Naive thymus-derived CD8-positive, alpha-beta T cell (primary cell): ENCODE measurements at regions not wholly inside any gene's neighbourhood (a gene's known extent, or its start where the extent isn't known, plus 50 kb on each side); places are given as distances from the start of the nearest gene placed in this dataset.

Experiments used
- ATAC-seq, 2 donors: fragments of 150-1000 bp; cut with Tn5 transposase in 1 of 2; sonication (Bioruptor Pico), chemical (Tn5 transposase) in 1 of 2; 1 replicate in 1 of 2; 2 replicates in 1 of 2; pipeline ENCODE4 v1.10.0; 2021; ENCODE audit warnings: mild to moderate bottlenecking in 2 of 2, moderate library complexity in 2 of 2
- POLR2A ChIA-PET: fragments of 350-600 bp; sonication (Branson Sonifier 250); formaldehyde crosslinking; loops from one replicate; lab custom pipeline; 2021; ENCODE audit warnings: antibody characterized with exemption; lab: Charles Lee
- DNase-seq, 10 donors: peaks; one replicate each; pipeline versions ENCODE4 v3.0.0 to v3.0.0-alpha.2; 2020 to 2022
- H3K27ac Mint-ChIP-seq, 10 donors: one replicate each; pipeline ENCODE4 v1.8.0; 2020 to 2022; ENCODE audit warnings: mild to moderate bottlenecking in 10 of 10, mixed read lengths in 10 of 10, moderate library complexity in 4 of 10, inconsistent platforms in 1 of 10
- H3K27me3 Mint-ChIP-seq, 5 donors: one replicate each; pipeline ENCODE4 v1.8.0; 2021 to 2022; ENCODE audit warnings: mixed read lengths in 5 of 5
- H3K36me3 Mint-ChIP-seq, 3 donors: one replicate each; pipeline ENCODE4 v1.8.0; 2020 to 2022; ENCODE audit warnings: mixed read lengths in 3 of 3, mild to moderate bottlenecking in 2 of 3, inconsistent platforms in 1 of 3
- H3K4me1 Mint-ChIP-seq, 4 donors: one replicate each; pipeline ENCODE4 v1.8.0; 2021 to 2022; ENCODE audit warnings: mixed read lengths in 4 of 4
- H3K4me3 Mint-ChIP-seq, 10 donors: one replicate each; pipeline ENCODE4 v1.8.0; 2020 to 2022; ENCODE audit warnings: mild to moderate bottlenecking in 10 of 10, mixed read lengths in 10 of 10, moderate library complexity in 6 of 10, inconsistent platforms in 1 of 10
- H3K9me3 Mint-ChIP-seq, 9 donors: one replicate each; pipeline ENCODE4 v1.8.0; 2020 to 2022; ENCODE audit warnings: mixed read lengths in 9 of 9, mild to moderate bottlenecking in 3 of 9, inconsistent platforms in 1 of 9, moderate library complexity in 1 of 9

DNA sequence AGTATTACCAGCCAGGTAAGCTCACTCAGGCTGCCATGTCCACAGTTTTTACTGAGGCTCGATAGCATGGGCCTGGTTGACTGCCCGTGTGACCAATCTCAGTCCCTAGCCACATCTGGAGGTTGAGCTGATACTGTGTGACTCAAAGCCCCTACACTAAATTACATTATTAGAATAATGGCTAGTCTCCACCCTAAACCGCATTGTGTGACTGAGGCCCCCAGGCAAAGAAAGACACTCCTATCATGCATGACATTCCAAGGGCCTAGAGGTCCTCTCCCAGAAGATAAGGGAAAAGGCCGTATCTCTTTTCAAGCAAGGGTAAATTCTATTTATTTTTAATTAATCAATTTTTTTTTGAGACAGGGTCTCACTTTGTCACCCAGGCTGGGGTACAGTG, 505.3 kb downstream of the HAPSTR1 start:
- DNase-seq = no peak
- no peaks in the 10 kb centered on the region for H3K4me1 Mint-ChIP-seq
- POLR2A ChIA-PET = no interaction called here
- peaks cover 0 to 3% (median 0%) of the 10 kb centered on the region in 9 donors for H3K9me3 Mint-ChIP-seq
- peaks cover 0 to 19% (median 5%) of the 10 kb centered on the region in 5 donors for H3K27me3 Mint-ChIP-seq
- H3K4me3 Mint-ChIP-seq = no peak overlapping the region
- ATAC-seq = no peak
- no peaks in the 10 kb centered on the region for H3K36me3 Mint-ChIP-seq
- H3K27ac Mint-ChIP-seq = no peak overlapping the region

DNA sequence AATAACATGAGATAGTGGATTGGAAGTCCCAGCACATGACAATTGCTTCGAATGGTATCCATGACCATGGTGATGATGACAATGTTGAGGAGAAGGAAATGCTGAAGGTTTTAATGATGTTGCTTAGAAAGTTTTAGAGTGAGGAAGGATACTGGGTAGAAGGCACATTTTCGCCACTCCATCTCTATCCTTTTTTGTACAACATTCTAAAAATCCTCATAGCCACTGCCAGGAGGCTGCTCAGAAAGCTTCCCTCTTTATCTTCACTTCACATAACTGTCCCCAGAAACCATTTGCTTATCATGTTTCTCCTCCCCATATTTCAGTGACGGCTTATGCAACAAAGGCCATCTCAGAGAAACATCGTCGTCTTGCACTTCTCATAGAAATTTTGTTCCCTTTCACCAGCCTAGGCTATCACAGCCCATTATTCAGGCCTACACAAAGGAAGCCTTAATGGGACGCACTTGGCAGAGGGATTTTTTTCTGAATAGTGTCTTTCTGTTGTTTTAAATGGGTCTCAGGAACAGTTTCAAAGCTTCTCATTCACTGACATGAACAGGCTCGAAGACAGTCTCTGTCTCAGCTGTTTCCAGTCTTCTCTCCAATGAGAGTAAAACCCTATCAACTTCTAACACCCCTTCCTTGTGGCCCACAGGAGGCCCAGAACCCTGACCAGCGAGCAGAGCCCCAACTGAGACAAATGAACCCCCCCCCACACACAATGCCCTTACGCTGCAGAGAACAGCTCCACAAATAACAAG, 506.7 kb downstream of the HAPSTR1 start:
- POLR2A ChIA-PET = no interaction called here
- H3K9me3 Mint-ChIP-seq = peaks cover 0 to 3% (median 0%) of the 10 kb centered on the region in 9 donors
- peaks cover 0 to 19% (median 4%) of the 10 kb centered on the region in 5 donors for H3K27me3 Mint-ChIP-seq
- H3K27ac Mint-ChIP-seq = no peak overlapping the region
- H3K36me3 Mint-ChIP-seq = no peaks in the 10 kb centered on the region
- no peaks in the 10 kb centered on the region for H3K4me1 Mint-ChIP-seq
- no peak for ATAC-seq
- H3K4me3 Mint-ChIP-seq = no peak overlapping the region
- DNase-seq = no peak

DNA sequence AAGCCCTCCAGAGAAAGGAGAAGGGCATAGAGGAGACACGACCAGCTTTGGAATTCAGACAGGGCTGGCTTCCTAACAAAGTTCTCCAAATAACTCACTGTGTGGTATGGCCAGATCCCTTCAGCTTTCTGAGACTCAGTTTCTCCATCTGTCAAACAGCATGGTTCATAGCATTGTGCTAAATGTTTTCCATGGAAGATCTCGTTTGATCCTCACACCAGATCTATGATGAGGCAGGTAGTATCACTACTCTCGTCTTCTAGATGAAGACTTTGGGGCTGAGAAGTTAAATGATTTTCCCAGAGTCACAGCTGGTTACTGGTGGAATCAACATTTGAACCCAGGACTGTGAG, 507.3 kb downstream of the HAPSTR1 start:
- no peak for ATAC-seq

DNA sequence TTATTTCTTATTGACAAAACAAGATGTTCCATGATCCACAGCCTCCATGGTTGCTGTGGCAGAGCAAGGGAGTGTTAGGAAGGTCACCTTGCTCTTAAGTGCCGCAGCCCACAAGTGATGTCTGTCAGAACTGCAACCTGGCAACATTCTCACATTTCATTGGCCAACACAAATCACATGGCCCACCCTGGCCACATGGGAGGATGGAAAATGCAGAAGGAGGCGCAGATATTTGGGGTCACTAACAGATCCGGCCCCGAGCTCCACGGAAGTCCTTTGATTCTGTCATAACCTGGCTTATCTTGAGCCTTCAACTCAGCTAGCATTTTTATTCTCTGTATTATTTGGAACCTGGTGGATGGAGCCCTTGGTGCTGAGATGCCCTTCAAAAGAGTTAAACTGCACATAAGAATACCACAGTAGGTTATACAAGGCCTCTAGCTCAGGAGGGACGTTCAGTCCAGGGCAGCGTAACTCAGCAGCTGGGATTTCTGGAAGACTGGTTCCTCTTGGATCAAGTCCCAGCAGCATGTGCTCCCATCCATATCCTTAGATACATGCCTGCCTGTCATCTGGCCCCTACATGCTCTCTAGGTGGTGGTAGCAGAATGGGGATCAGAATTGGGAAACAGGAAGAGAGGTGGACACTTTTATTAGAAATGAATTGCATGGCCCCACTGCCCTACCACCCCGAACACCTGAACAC, 508.1 kb downstream of the HAPSTR1 start:
- H3K27ac Mint-ChIP-seq = no peak overlapping the region
- no peak for DNase-seq
- POLR2A ChIA-PET = no interaction called here
- H3K4me1 Mint-ChIP-seq = no peaks in the 10 kb centered on the region
- peaks cover 0 to 12% (median 4%) of the 10 kb centered on the region in 5 donors for H3K27me3 Mint-ChIP-seq
- peaks cover 0 to 3% (median 0%) of the 10 kb centered on the region in 9 donors for H3K9me3 Mint-ChIP-seq
- no peak for ATAC-seq
- no peak overlapping the region for H3K4me3 Mint-ChIP-seq
- no peaks in the 10 kb centered on the region for H3K36me3 Mint-ChIP-seq

More for the DNA sequence above, 507.3 kb downstream of the HAPSTR1 start:
- DNase-seq = no peak
- Mint-ChIP-seq H3K27me3 (peaks cover 0 to 16% (median 4%) of the 10 kb centered on the region in 5 donors), H3K4me3 (no peak overlapping the region), H3K4me1 (no peaks in the 10 kb centered on the region), H3K36me3 (no peaks in the 10 kb centered on the region), H3K9me3 (peaks cover 0 to 3% (median 0%) of the 10 kb centered on the region in 9 donors), H3K27ac (no peak overlapping the region)
- POLR2A ChIA-PET = no interaction called here

DNA sequence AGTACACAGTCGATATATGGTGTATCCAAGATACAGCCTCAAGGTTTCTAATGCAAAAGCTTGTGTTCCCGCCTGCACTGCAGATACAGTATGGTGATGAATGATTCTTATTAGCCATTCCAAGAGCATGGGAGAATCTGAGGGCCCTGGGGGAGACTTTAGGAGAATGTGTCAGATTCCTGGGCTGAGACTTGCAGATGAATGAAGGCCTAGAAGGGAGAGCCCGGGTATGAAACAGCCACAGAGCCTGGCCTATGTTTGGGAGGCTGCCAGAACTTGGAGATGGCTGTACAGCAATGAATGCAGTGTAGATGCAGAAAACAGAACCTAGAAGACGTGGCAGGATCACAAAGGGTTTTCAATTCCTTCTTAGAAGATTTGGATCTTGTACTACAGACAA, 510.7 kb downstream of the HAPSTR1 start:
- H3K4me3 Mint-ChIP-seq = no peak overlapping the region
- POLR2A ChIA-PET = no interaction called here
- no peak for DNase-seq
- no peaks in the 10 kb centered on the region for H3K4me1 Mint-ChIP-seq
- ATAC-seq = no peak
- peaks cover 0 to 3% (median 0%) of the 10 kb centered on the region in 9 donors for H3K9me3 Mint-ChIP-seq
- no peaks in the 10 kb centered on the region for H3K36me3 Mint-ChIP-seq
- no peak overlapping the region for H3K27ac Mint-ChIP-seq
- H3K27me3 Mint-ChIP-seq = peaks cover 0 to 18% (median 0%) of the 10 kb centered on the region in 5 donors

DNA sequence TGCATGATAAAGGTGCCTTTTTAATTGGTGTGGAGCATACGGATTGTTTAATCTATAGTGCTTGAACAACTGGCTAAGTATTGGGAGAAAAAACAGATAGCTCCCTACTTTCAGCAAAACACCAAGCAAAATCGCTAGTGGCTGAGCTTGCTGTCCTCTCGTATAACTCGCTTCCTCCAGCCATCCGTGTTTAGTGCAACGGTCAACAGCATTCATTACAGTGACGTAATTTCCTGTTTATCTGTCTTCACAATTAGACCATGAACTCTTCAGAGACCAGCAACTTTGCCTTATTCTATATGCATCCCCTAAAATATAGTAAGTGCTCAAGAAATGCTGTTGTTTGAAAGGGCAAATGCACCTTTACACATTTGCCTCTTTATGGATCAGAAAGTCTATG, 511.9 kb downstream of the HAPSTR1 start:
- DNase-seq (no peak), ATAC-seq (no peak)
- H3K27ac Mint-ChIP-seq = no peak overlapping the region
- H3K9me3 Mint-ChIP-seq = peaks cover 0 to 7% (median 0%) of the 10 kb centered on the region in 9 donors
- POLR2A ChIA-PET = no interaction called here
- peaks cover 0 to 18% (median 2%) of the 10 kb centered on the region in 5 donors for H3K27me3 Mint-ChIP-seq
- no peaks in the 10 kb centered on the region for H3K36me3 Mint-ChIP-seq
- no peak overlapping the region for H3K4me3 Mint-ChIP-seq
- no peaks in the 10 kb centered on the region for H3K4me1 Mint-ChIP-seq

DNA sequence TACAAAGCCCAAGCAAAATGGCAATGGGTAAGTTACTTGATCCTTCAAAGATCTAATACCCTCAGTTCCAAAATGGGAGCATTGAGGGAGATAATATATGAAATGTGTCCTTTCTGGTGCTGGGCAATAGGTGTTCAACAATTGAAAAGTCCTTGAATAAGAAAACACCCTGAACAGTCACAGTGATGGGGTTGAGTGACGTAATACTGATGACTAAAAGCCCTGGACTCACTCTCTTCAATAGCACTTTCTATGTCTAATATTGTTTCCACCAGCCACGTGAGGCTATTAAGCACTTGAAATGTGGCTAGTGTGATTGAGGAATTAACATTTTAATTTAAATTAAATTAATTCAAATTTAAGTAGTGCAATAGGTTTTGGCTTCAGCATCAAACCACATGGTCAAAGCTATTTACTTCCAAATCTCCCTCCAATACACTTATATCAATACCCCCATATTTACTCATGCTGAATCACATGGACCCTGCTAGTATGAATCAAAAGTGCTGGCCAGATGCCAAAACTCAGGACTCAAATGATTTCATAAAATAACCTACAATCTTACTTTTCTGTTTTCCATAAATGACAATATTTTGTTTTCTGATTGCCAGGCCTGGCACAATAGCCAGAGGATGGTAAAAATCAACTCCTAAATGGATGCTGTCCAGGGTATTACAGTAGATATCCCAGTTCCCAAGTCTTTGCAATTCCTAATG, 516.2 kb downstream of the HAPSTR1 start:
- H3K4me3 Mint-ChIP-seq = no peak overlapping the region
- H3K36me3 Mint-ChIP-seq = no peaks in the 10 kb centered on the region
- POLR2A ChIA-PET = no interaction called here
- DNase-seq (no peak), ATAC-seq (no peak)
- H3K27ac Mint-ChIP-seq = no peak overlapping the region
- peaks cover 0 to 9% (median 0%) of the 10 kb centered on the region in 5 donors for H3K27me3 Mint-ChIP-seq
- H3K9me3 Mint-ChIP-seq = peaks cover 0 to 9% (median 0%) of the 10 kb centered on the region in 9 donors
- no peaks in the 10 kb centered on the region for H3K4me1 Mint-ChIP-seq

DNA sequence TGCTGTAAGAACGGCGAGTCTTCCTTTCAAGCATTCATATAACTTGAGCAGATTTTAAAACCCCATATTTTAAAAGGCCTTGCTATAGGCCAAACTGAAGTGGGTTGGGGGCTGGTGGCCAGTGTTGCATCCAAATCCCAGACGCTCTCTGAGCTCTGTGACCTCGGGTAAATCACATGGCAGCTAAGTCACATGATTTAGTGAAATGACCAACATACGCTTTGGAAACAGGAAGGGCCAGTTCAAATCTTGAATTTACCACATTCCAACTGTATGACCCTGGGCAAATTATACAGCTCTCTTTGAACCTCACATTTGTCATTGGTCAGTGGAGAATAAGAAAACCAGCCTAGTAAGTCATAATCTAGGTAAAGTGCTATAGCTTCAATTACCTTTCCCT, 519.3 kb downstream of the HAPSTR1 start:
- ATAC-seq (no peak), DNase-seq (no peak)
- Mint-ChIP-seq H3K27ac (no peak overlapping the region), H3K4me3 (no peak overlapping the region), H3K4me1 (no peaks in the 10 kb centered on the region), H3K36me3 (no peaks in the 10 kb centered on the region), H3K9me3 (peaks cover 0 to 9% (median 0%) of the 10 kb centered on the region in 9 donors), H3K27me3 (peaks cover 0 to 6% (median 1%) of the 10 kb centered on the region in 5 donors)
- POLR2A ChIA-PET = no interaction called here

DNA sequence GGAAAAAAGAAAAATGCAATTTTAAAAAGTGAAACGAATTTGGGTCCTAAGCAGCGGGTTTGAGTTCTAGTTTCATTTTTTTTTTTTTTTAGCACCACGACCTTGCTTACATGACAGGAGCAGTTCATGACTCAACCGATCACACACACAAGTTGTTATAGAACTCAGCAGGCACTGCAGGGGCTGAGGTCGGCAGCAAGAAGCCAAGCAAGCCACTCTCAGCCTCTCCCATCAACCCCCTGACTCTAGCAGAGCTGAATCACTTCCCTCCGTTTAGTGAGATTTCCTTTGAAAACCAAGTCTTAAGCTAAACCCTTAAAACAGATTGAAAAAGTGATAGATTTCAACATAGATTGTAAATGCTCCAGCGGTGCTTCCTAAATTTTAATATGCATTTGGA, 520.8 kb downstream of the HAPSTR1 start:
- ATAC-seq = no peak

DNA sequence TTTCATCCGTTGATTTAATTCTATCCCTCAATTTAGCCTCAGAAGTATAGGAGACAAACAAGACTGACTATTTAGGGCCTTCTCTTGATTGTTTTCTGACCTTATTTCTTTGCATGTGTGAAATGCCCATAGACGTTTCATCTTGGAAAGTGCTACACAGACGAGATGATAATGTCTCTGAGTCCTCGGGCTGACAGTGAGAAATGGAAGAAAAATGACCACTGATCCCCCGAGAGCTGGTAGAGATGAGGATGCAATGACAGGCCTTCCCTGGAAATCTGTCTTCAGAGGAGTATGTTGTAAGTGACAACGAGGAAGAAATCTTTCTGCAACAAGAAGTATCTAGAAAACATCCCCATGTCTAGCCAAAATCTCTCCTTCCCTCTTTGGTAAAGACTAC, 522.9 kb downstream of the HAPSTR1 start:
- Mint-ChIP-seq H3K4me1 (no peaks in the 10 kb centered on the region), H3K36me3 (no peaks in the 10 kb centered on the region), H3K27me3 (peaks cover 0 to 6% (median 4%) of the 10 kb centered on the region in 5 donors)

More for the DNA sequence above, 520.8 kb downstream of the HAPSTR1 start:
- no peak for DNase-seq
- Mint-ChIP-seq H3K27me3 (peaks cover 0 to 6% (median 4%) of the 10 kb centered on the region in 5 donors), H3K9me3 (peaks cover 0 to 9% (median 0%) of the 10 kb centered on the region in 9 donors), H3K36me3 (no peaks in the 10 kb centered on the region), H3K4me1 (no peaks in the 10 kb centered on the region), H3K27ac (no peak overlapping the region), H3K4me3 (no peak overlapping the region)
- POLR2A ChIA-PET = no interaction called here

DNA sequence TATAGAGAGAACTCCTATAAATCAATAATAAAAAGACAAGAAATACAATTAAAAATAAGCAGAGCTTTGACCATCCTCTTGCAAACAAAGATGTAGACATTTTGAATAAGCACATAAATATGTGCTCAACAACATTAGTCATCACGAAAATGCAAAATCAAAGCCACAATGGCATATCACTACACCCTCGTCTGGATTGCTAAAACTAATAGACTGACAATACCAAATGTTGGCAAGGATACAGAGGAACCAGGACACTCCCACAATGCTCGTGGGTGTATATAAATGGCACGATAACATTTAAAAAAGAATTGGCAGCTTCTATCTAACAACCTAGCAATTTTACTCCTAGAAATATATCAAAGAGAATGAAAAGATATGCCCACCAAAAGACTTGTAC, 530.8 kb downstream of the HAPSTR1 start:
- peaks cover 0 to 3% (median 0%) of the 10 kb centered on the region in 5 donors for H3K27me3 Mint-ChIP-seq
- H3K9me3 Mint-ChIP-seq = peaks cover 0 to 15% (median 3%) of the 10 kb centered on the region in 9 donors
- no peaks in the 10 kb centered on the region for H3K36me3 Mint-ChIP-seq
- H3K4me1 Mint-ChIP-seq = no peaks in the 10 kb centered on the region
- H3K4me3 Mint-ChIP-seq = no peak overlapping the region
- no peak for ATAC-seq
- no peak for DNase-seq
- POLR2A ChIA-PET = no interaction called here
- no peak overlapping the region for H3K27ac Mint-ChIP-seq

More for the DNA sequence above, 522.9 kb downstream of the HAPSTR1 start:
- Mint-ChIP-seq H3K4me3 (no peak overlapping the region), H3K9me3 (peaks cover 0 to 14% (median 2%) of the 10 kb centered on the region in 9 donors), H3K27ac (no peak overlapping the region)
- ATAC-seq = no peak
- POLR2A ChIA-PET = no interaction called here
- DNase-seq = no peak

DNA sequence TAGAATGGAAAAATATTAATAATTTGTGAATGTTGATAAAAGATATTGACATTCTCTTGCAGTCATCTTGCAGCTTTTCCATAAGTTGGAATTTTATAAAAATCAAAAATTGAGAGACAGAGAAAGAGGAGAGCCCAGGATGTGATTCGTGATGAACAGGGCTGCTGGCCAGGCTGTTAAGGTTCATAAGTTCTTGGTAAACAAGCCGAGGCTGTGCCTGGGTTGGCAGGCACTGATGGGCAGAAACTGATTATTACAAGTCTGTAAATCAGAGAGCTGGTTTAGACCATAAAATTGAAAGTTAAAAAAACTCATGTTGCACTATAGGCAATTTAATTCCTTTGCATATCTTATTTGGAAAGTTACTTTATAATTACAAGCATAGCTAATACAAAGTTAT, 533.7 kb downstream of the HAPSTR1 start:
- Mint-ChIP-seq H3K4me1 (no peaks in the 10 kb centered on the region), H3K27me3 (no peaks in the 10 kb centered on the region), H3K9me3 (peaks cover 0 to 3% (median 0%) of the 10 kb centered on the region in 9 donors), H3K4me3 (no peak overlapping the region), H3K27ac (no peak overlapping the region), H3K36me3 (no peaks in the 10 kb centered on the region)
- ATAC-seq = no peak
- DNase-seq = no peak
- POLR2A ChIA-PET = no interaction called here

DNA sequence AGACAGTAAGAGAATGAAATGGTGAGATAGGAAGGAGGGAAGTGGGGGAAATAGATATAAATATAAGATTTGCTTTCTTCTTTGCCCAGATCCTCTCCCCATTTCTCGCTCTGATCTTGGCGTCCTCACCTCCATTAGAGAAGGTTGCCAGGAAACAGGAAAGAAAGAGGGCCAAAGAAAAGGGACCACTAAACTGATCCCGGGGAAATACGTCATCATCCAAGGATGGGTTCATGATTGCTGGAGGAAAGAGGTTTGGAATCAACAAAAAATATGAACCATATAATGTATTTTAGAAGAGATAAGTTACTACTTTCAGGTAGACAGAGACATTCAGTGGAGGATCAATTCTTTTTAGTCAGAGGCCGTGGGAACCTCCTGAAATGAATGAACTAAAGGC, 536.0 kb downstream of the HAPSTR1 start:
- ATAC-seq (no peak), DNase-seq (no peak)
- Mint-ChIP-seq H3K36me3 (no peaks in the 10 kb centered on the region), H3K27ac (no peak overlapping the region), H3K4me1 (no peaks in the 10 kb centered on the region), H3K4me3 (no peak overlapping the region), H3K9me3 (peaks cover 0 to 6% (median 4%) of the 10 kb centered on the region in 9 donors), H3K27me3 (peaks cover 0 to 3% (median 0%) of the 10 kb centered on the region in 5 donors)
- POLR2A ChIA-PET = no interaction called here
